IMR-90 (cell line): ENCODE measurements at regions not wholly inside any gene's neighbourhood (a gene's known extent, or its start where the extent isn't known, plus 50 kb on each side); places are given as distances from the start of the nearest gene placed in this dataset.

Experiments
- ATAC-seq: fragments of 200-7000 bp; cut with Tn5 transposase; 2 replicates; pipeline ENCODE4 v1.9.1; 2020; ENCODE audit warnings: low read depth, mild to moderate bottlenecking, moderate library complexity
- BruUV-seq: library from RNA; stranded (reverse); fragments of 400-500 nt; replicated peaks from 2 replicates; lab custom pipeline; 2021; lab: Mats Ljungman, UMichigan
- CTCF ChIA-PET: fragments of 300-600 bp; formaldehyde crosslinking; extraction: SDS; loops from one replicate; lab custom pipeline; 2021; ENCODE audit warnings: antibody characterized with exemption; lab: Yijun Ruan, JAX
- POLR2A ChIA-PET: fragments of 300-600 bp; sonication (Branson Sonifier 250); formaldehyde crosslinking; loops from one replicate; lab custom pipeline; 2022; ENCODE audit warnings: antibody characterized with exemption; ENCODE audit not compliant: unreplicated experiment; lab: Charles Lee
- DNase-seq: peaks from one replicate; pipeline ENCODE4 v3.0.0; 2013
- H2AFZ ChIP-seq: replicated peaks from 2 replicates; pipeline ENCODE3; 2013; ENCODE audit warnings: low read length, mild to moderate bottlenecking; ENCODE audit not compliant: poor library complexity
- H2AK5ac ChIP-seq: 2 replicates; pipeline ENCODE4 v1.6.1; 2013; ENCODE audit warnings: low read depth, low read length, inconsistent platforms
- H2AK9ac ChIP-seq: replicated peaks from 2 replicates; pipeline ENCODE3; 2013; ENCODE audit warnings: mild to moderate bottlenecking, low read depth, low read length, moderate library complexity; ENCODE audit not compliant: poor library complexity
- H2BK120ac ChIP-seq: 2 replicates; pipeline ENCODE4 v1.6.1; 2013; ENCODE audit warnings: low read depth, low read length, inconsistent platforms
- H2BK15ac ChIP-seq: 3 replicates; pipeline ENCODE4 v1.6.1; 2013; ENCODE audit warnings: low read depth, low read length, inconsistent platforms
- H2BK20ac ChIP-seq: 2 replicates; pipeline ENCODE4 v1.6.1; 2013; ENCODE audit warnings: low read depth, mild to moderate bottlenecking, inconsistent platforms, low read length, moderate library complexity
- H2BK5ac ChIP-seq: 2 replicates; pipeline ENCODE4 v1.6.1; 2013; ENCODE audit warnings: mild to moderate bottlenecking, low read depth, low read length, inconsistent platforms; ENCODE audit not compliant: poor library complexity, severe bottlenecking
- H3K14ac ChIP-seq: replicated peaks from 2 replicates; pipeline ENCODE4 v1.6.1; 2013; ENCODE audit warnings: low read depth, low read length, inconsistent platforms
- H3K18ac ChIP-seq: 2 replicates; pipeline ENCODE4 v1.6.1; 2013; ENCODE audit warnings: low read depth, low read length, control low read depth
- H3K23ac ChIP-seq: 2 replicates; pipeline ENCODE4 v1.6.1; 2013; ENCODE audit warnings: low read depth, low read length, inconsistent platforms
- H3K27ac ChIP-seq: 2 replicates; pipeline ENCODE4 v1.5.1; 2013; ENCODE audit warnings: mild to moderate bottlenecking, control low read depth, low read length; ENCODE audit not compliant: insufficient read depth
- H3K27me3 ChIP-seq: 2 replicates; pipeline ENCODE4 v1.6.1; 2013; ENCODE audit warnings: low read length; ENCODE audit not compliant: control insufficient read depth, insufficient read depth
- H3K36me3 ChIP-seq: 2 replicates; pipeline ENCODE4 v1.6.1; 2013; ENCODE audit warnings: low read length, mixed read lengths; ENCODE audit not compliant: control insufficient read depth, insufficient read depth
- H3K4ac ChIP-seq: 2 replicates; pipeline ENCODE4 v1.6.1; 2013; ENCODE audit warnings: low read depth, low read length, inconsistent platforms
- H3K4me1 ChIP-seq: 2 replicates; pipeline ENCODE4 v1.6.1; 2013; ENCODE audit warnings: low read length, mixed read lengths; ENCODE audit not compliant: control insufficient read depth, insufficient read depth
- H3K4me2 ChIP-seq: 2 replicates; pipeline ENCODE4 v1.6.1; 2013; ENCODE audit warnings: low read depth, mild to moderate bottlenecking, control low read depth, low read length, moderate library complexity
- H3K4me3 ChIP-seq: 2 replicates; pipeline ENCODE4 v1.5.1; 2013; ENCODE audit warnings: low read depth, mild to moderate bottlenecking, control low read depth, low read length, moderate library complexity; ENCODE audit not compliant: insufficient read depth
- H3K56ac ChIP-seq: 2 replicates; pipeline ENCODE4 v1.6.1; 2013; ENCODE audit warnings: low read length, inconsistent platforms; ENCODE audit not compliant: insufficient read depth; ENCODE audit errors: extremely low read depth
- H3K79me1 ChIP-seq, 2 experiments: 2 replicates each; pipeline ENCODE4 v1.6.1; 2013; ENCODE audit warnings: low read length in 2 of 2, inconsistent platforms in 1 of 2, low read depth in 1 of 2
- H3K9ac ChIP-seq: 2 replicates; pipeline ENCODE4 v1.6.1; 2013; ENCODE audit warnings: low read depth, low read length, control low read depth
- H3K9me1 ChIP-seq: 2 replicates; pipeline ENCODE4 v1.6.1; 2013; ENCODE audit warnings: low read length, inconsistent platforms; ENCODE audit not compliant: insufficient read depth
- H3K9me3 ChIP-seq: 2 replicates; pipeline ENCODE4 v1.6.1; 2013; ENCODE audit warnings: low read length; ENCODE audit not compliant: control insufficient read depth, insufficient read depth
- H4K20me1 ChIP-seq: 2 replicates; pipeline ENCODE4 v1.6.1; 2013; ENCODE audit warnings: low read length, inconsistent platforms; ENCODE audit not compliant: insufficient read depth
- H4K5ac ChIP-seq: 2 replicates; pipeline ENCODE4 v1.6.1; 2013; ENCODE audit warnings: mild to moderate bottlenecking, low read depth, low read length, control low read depth
- H4K8ac ChIP-seq, 2 experiments: 2 replicates each; pipeline ENCODE4 v1.6.1; 2013; ENCODE audit warnings: low read depth in 2 of 2, low read length in 2 of 2, control low read depth in 1 of 2, inconsistent platforms in 1 of 2
- H4K91ac ChIP-seq: 2 replicates; pipeline ENCODE4 v1.6.1; 2013; ENCODE audit warnings: low read depth, low read length, inconsistent platforms; ENCODE audit not compliant: insufficient read depth
- BHLHE40 ChIP-seq: fragments of 150-350 bp; IDR thresholded peaks from 2 replicates; pipeline ENCODE4 v1.6.1; 2016; ENCODE audit warnings: mild to moderate bottlenecking, low read depth, low read length
- CEBPB ChIP-seq: IDR thresholded peaks from 2 replicates; pipeline ENCODE4 v1.6.1; 2012; ENCODE audit warnings: low read depth, low read length, improper control_type of control experiment
- CHD1 ChIP-seq: IDR thresholded peaks from 2 replicates; pipeline ENCODE4 v1.6.1; 2012; ENCODE audit warnings: low read depth, low read length, improper control_type of control experiment
- FOS ChIP-seq: fragments of 150-350 bp; IDR thresholded peaks from 2 replicates; pipeline ENCODE4 v1.6.1; 2016; ENCODE audit warnings: low read depth, low read length
- MAFK ChIP-seq: IDR thresholded peaks from 2 replicates; pipeline ENCODE4 v1.6.1; 2012; ENCODE audit warnings: low read depth, low read length, improper control_type of control experiment
- MAZ ChIP-seq: IDR thresholded peaks from 2 replicates; pipeline ENCODE4 v1.6.1; 2012; ENCODE audit warnings: low read depth, mild to moderate bottlenecking, low read length, improper control_type of control experiment, moderate library complexity, borderline replicate concordance
- MXI1 ChIP-seq: IDR thresholded peaks from 2 replicates; pipeline ENCODE4 v1.6.1; 2012; ENCODE audit warnings: low read depth, mild to moderate bottlenecking, low read length, moderate library complexity, borderline replicate concordance
- NFE2L2 ChIP-seq: fragments of 150-350 bp; IDR thresholded peaks from 2 replicates; pipeline ENCODE4 v1.6.1; 2016; ENCODE audit warnings: low read depth, mild to moderate bottlenecking, low read length
- POLR2A ChIP-seq: IDR thresholded peaks from 2 replicates; pipeline ENCODE4 v1.6.1; 2012; ENCODE audit warnings: mild to moderate bottlenecking, low read depth, low read length
- RAD21 ChIP-seq: IDR thresholded peaks from 2 replicates; pipeline ENCODE4 v1.6.1; 2012; ENCODE audit warnings: low read length, improper control_type of control experiment
- RCOR1 ChIP-seq: IDR thresholded peaks from 2 replicates; pipeline ENCODE4 v1.6.1; 2012; ENCODE audit warnings: mild to moderate bottlenecking, low read length, improper control_type of control experiment; ENCODE audit not compliant: insufficient replicate concordance
- RFX5 ChIP-seq: IDR thresholded peaks from 2 replicates; pipeline ENCODE4 v1.8.0; 2012; ENCODE audit warnings: low read depth, mild to moderate bottlenecking, low read length, moderate library complexity
- SMC3 ChIP-seq: fragments of 150-350 bp; IDR thresholded peaks from 2 replicates; pipeline ENCODE4 v1.6.1; 2016; ENCODE audit warnings: low read depth, mild to moderate bottlenecking, antibody characterized with exemption, low read length, moderate library complexity
- WGBS, 2 experiments: methylation state at CpG; one replicate each; pipeline versions ENCODE4 v1.1.5 to v1.1.7; 2013; ENCODE audit warnings: missing lambda C conversion rate in 2 of 2; ENCODE audit not compliant: insufficient read length in 1 of 2; ENCODE audit errors: extremely low coverage in 2 of 2; 5-methylcytosine and 5-hydroxymethylcytosine counted together
- dilution Hi-C: fragments of 300-500 bp; cut with HindIII; formaldehyde crosslinking; loops from one replicate; pipeline ENCODE4 v1.14.3; 2018; ENCODE audit warnings: low sequenced_read_pairs; ENCODE audit not compliant: unreplicated experiment
- in situ Hi-C: fragments of 300-500 bp; cut with MboI; formaldehyde crosslinking; loops from 3 replicates; pipeline ENCODE4 v1.14.3; 2019; ENCODE audit warnings: low sequenced_read_pairs, inconsistent platforms, mixed read lengths
- intact Hi-C: fragments of 100-400 bp; cut with micrococcal nuclease; formaldehyde crosslinking; loops from 2 replicates; pipeline ENCODE4 v1.10.0; 2022
- TF ChIP-seq, protein P1 (sequence below): fragments of 150-350 bp; IDR thresholded peaks from 2 replicates; pipeline ENCODE4 v1.6.1; 2017; ENCODE audit warnings: mild to moderate bottlenecking, antibody characterized with exemption, low read length, low read depth
- TF ChIP-seq, protein P2 (sequence below): conservative IDR thresholded peaks from 2 replicates; pipeline ENCODE4 v1.5.1; 2012; ENCODE audit warnings: mild to moderate bottlenecking, low read depth, low read length, improper control_type of control experiment
- TF ChIP-seq, protein P3 (sequence below): fragments of 150-350 bp; IDR thresholded peaks from 2 replicates; pipeline ENCODE4 v1.6.1; 2016; ENCODE audit warnings: low read depth, mild to moderate bottlenecking, low read length, moderate library complexity, borderline replicate concordance

DNA sequence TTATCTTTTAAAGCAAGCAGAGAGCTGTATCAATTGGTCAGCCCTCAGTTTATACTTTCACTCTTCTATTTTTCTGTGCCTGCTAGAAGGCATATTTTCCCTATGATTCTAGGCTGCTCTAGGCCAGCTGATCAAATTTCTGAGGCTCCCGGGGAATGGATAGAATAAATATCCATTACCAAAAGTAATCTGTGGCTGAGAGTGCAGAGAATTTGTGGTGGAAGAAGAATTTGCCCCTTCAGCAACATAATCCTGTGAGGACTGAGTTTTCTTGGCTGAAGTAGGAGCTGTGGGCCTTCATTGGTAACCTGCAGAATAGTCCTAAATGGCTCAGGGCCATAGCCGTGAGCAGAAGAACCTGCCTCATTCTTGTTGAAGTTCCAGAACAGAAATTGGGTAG is 314.6 kb upstream of the CASK start:
- CTCF ChIA-PET: no interaction called here
- no peak overlapping the region for H3K4me2 ChIP-seq

More for the DNA sequence above, 314.6 kb upstream of the CASK start:
- no peak overlapping the region for H2BK15ac ChIP-seq
- H3K4me1 ChIP-seq: no peaks in the 10 kb centered on the region; the same call in 1 of the 2 replicates
- H3K4ac ChIP-seq: no peak overlapping the region
- no peak overlapping the region for H3K23ac ChIP-seq
- no peak overlapping the region for H3K18ac ChIP-seq
- no peaks in the 10 kb centered on the region for H4K20me1 ChIP-seq
- POLR2A ChIA-PET: no interaction called here
- H3K79me1 ChIP-seq: no peaks in the 10 kb centered on the region
- H2BK20ac ChIP-seq: no peak overlapping the region
- no peaks in the 10 kb centered on the region for H3K9me1 ChIP-seq
- BruUV-seq: no TSS peak
- dilution Hi-C loops: no loop called here
- no peak overlapping the region for H2BK5ac ChIP-seq
- no peak overlapping the region for H4K91ac ChIP-seq
- H3K4me3 ChIP-seq: no peak overlapping the region
- H4K5ac ChIP-seq: no peak overlapping the region
- peaks cover 4% of the 10 kb centered on the region for H3K27me3 ChIP-seq
- no peak overlapping the region for H2AK9ac ChIP-seq
- H3K9me3 ChIP-seq: no peaks in the 10 kb centered on the region
- H2BK120ac ChIP-seq: no peak overlapping the region
- TF ChIP-seq, protein P1, sequence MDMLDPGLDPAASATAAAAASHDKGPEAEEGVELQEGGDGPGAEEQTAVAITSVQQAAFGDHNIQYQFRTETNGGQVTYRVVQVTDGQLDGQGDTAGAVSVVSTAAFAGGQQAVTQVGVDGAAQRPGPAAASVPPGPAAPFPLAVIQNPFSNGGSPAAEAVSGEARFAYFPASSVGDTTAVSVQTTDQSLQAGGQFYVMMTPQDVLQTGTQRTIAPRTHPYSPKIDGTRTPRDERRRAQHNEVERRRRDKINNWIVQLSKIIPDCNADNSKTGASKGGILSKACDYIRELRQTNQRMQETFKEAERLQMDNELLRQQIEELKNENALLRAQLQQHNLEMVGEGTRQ: no peak
- no peak for TF ChIP-seq RCOR1
- TF ChIP-seq MXI1: no peak
- no peak for TF ChIP-seq CHD1
- no peak for TF ChIP-seq FOS
- TF ChIP-seq RFX5: no peak
- TF ChIP-seq, protein P2, sequence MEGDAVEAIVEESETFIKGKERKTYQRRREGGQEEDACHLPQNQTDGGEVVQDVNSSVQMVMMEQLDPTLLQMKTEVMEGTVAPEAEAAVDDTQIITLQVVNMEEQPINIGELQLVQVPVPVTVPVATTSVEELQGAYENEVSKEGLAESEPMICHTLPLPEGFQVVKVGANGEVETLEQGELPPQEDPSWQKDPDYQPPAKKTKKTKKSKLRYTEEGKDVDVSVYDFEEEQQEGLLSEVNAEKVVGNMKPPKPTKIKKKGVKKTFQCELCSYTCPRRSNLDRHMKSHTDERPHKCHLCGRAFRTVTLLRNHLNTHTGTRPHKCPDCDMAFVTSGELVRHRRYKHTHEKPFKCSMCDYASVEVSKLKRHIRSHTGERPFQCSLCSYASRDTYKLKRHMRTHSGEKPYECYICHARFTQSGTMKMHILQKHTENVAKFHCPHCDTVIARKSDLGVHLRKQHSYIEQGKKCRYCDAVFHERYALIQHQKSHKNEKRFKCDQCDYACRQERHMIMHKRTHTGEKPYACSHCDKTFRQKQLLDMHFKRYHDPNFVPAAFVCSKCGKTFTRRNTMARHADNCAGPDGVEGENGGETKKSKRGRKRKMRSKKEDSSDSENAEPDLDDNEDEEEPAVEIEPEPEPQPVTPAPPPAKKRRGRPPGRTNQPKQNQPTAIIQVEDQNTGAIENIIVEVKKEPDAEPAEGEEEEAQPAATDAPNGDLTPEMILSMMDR: no peak
- TF ChIP-seq POLR2A: no peak
- no peak for TF ChIP-seq BHLHE40
- TF ChIP-seq SMC3: no peak
- TF ChIP-seq, protein P3, sequence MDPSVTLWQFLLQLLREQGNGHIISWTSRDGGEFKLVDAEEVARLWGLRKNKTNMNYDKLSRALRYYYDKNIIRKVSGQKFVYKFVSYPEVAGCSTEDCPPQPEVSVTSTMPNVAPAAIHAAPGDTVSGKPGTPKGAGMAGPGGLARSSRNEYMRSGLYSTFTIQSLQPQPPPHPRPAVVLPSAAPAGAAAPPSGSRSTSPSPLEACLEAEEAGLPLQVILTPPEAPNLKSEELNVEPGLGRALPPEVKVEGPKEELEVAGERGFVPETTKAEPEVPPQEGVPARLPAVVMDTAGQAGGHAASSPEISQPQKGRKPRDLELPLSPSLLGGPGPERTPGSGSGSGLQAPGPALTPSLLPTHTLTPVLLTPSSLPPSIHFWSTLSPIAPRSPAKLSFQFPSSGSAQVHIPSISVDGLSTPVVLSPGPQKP: no peak
- no peak for TF ChIP-seq CEBPB
- no peak for TF ChIP-seq MAZ
- no peak for TF ChIP-seq MAFK
- no peak for TF ChIP-seq NFE2L2
- TF ChIP-seq RAD21: no peak
- no peak overlapping the region for H4K8ac ChIP-seq
- H3K56ac ChIP-seq: no peak overlapping the region
- WGBS, 2 experiments: 67% methylated on average over 1 of the region's 2 CpGs; no CpG with 5 or more reads in 1 of the 2 experiments
- peak; percentile 87 for ATAC-seq
- no peak overlapping the region for H2AFZ ChIP-seq
- H3K36me3 ChIP-seq: no peaks in the 10 kb centered on the region
- peak; percentile 13 for DNase-seq
- peak overlapping the region; percentile 32; the same call in 1 of the 2 replicates for H3K27ac ChIP-seq
- H3K9ac ChIP-seq: no peak overlapping the region
- H3K14ac ChIP-seq: no peak overlapping the region
- intact Hi-C loops: loop anchor here (2.0 to 10.0 kb wide), 2 partner anchors 315 to 443 kb away; partner anchors contain the start of gene CASK
- H2AK5ac ChIP-seq: no peak overlapping the region
- in situ Hi-C loops: no loop called here
